ENCODE measurements at regions not wholly inside any gene's neighbourhood (a gene's known extent, or its start where the extent isn't known, plus 50 kb on each side); places are given as distances from the start of the nearest gene placed in this dataset.

- Histone ChIP-seq H2AFZ (ENCODE audit: low read depth, low read length) (no peak overlapping the region), H3K27ac (ENCODE audit: low read length) (no peak overlapping the region)
- no peak for ATAC-seq (ENCODE audit: insufficient read depth, low read depth)
Observed at GRCh38 chr14:56738020-56738419, 72.3 kb downstream of the OTX2 start.

GRCh38 chr14:56733396-56733795, 76.9 kb downstream of the OTX2 start:
- no peak overlapping the region for H3K4me2 ChIP-seq (ENCODE audit: insufficient read depth, low read length)
- DNase-seq, result no peak
- no peaks in the 10 kb centered on the region for H3K9me3 ChIP-seq (ENCODE audit: insufficient read depth, low read length, severe bottlenecking)
- H3K79me2 ChIP-seq (ENCODE audit: insufficient read depth, low read length), result no peaks in the 10 kb centered on the region
- H2AFZ ChIP-seq (ENCODE audit: low read depth, low read length), result no peak overlapping the region
- ATAC-seq (ENCODE audit: insufficient read depth, low read depth), result no peak
- H3K4me3 ChIP-seq (ENCODE audit: low read depth in 1 of 2, low read length in 2 of 2), result no peak overlapping the region
- H3K4me1 ChIP-seq (ENCODE audit: insufficient read depth, low read length), result no peaks in the 10 kb centered on the region
- H3K27ac ChIP-seq (ENCODE audit: low read length), result no peak overlapping the region
- no peak for TF ChIP-seq EZH2 (IDR thresholded peaks at IDR 0.05; ENCODE audit: borderline replicate concordance, low read depth, low read length, severe bottlenecking)
- TF ChIP-seq CTCF (IDR thresholded peaks at IDR 0.05; ENCODE audit: borderline replicate concordance, extremely low read depth, low read length, poor library complexity, severe bottlenecking), result no peak
- no peaks in the 10 kb centered on the region for H4K20me1 ChIP-seq (ENCODE audit: insufficient read depth, low read length)
- no peaks in the 10 kb centered on the region for H3K36me3 ChIP-seq (ENCODE audit: insufficient read depth, low read length)
- no peak overlapping the region for H3K9ac ChIP-seq (ENCODE audit: low read depth, low read length)
- H3K27me3 ChIP-seq (ENCODE audit: insufficient read depth, low read length, poor library complexity), result peaks cover 26% of the 10 kb centered on the region

More at GRCh38 chr14:56738020-56738419, 72.3 kb downstream of the OTX2 start:
- no peak overlapping the region for H3K4me3 ChIP-seq (ENCODE audit: low read depth in 1 of 2, low read length in 2 of 2)
- no peaks in the 10 kb centered on the region for H3K36me3 ChIP-seq (ENCODE audit: insufficient read depth, low read length)
- no peak overlapping the region for H3K9ac ChIP-seq (ENCODE audit: low read depth, low read length)
- H4K20me1 ChIP-seq (ENCODE audit: insufficient read depth, low read length), result no peaks in the 10 kb centered on the region
- H3K4me2 ChIP-seq (ENCODE audit: insufficient read depth, low read length), result no peak overlapping the region
- H3K79me2 ChIP-seq (ENCODE audit: insufficient read depth, low read length), result no peaks in the 10 kb centered on the region
- H3K27me3 ChIP-seq (ENCODE audit: insufficient read depth, low read length, poor library complexity), result peaks cover 19% of the 10 kb centered on the region
- H3K9me3 ChIP-seq (ENCODE audit: insufficient read depth, low read length, severe bottlenecking), result no peaks in the 10 kb centered on the region
- H3K4me1 ChIP-seq (ENCODE audit: insufficient read depth, low read length), result no peaks in the 10 kb centered on the region
- no peak for TF ChIP-seq CTCF (IDR thresholded peaks at IDR 0.05; ENCODE audit: borderline replicate concordance, extremely low read depth, low read length, poor library complexity, severe bottlenecking)
- no peak for TF ChIP-seq EZH2 (IDR thresholded peaks at IDR 0.05; ENCODE audit: borderline replicate concordance, low read depth, low read length, severe bottlenecking)
- no peak for DNase-seq

- Histone ChIP-seq H3K79me2 (ENCODE audit: insufficient read depth, low read length) (no peaks in the 10 kb centered on the region), H3K4me2 (ENCODE audit: insufficient read depth, low read length) (no peak overlapping the region), H3K9me3 (ENCODE audit: insufficient read depth, low read length, severe bottlenecking) (no peaks in the 10 kb centered on the region), H3K27ac (ENCODE audit: low read length) (no peak overlapping the region), H3K9ac (ENCODE audit: low read depth, low read length) (no peak overlapping the region), H4K20me1 (ENCODE audit: insufficient read depth, low read length) (no peaks in the 10 kb centered on the region), H3K4me3 (ENCODE audit: low read depth in 1 of 2, low read length in 2 of 2) (no peak overlapping the region), H3K4me1 (ENCODE audit: insufficient read depth, low read length) (no peaks in the 10 kb centered on the region), H2AFZ (ENCODE audit: low read depth, low read length) (no peak overlapping the region), H3K27me3 (ENCODE audit: insufficient read depth, low read length, poor library complexity) (peaks cover 24% of the 10 kb centered on the region), H3K36me3 (ENCODE audit: insufficient read depth, low read length) (no peaks in the 10 kb centered on the region)
- ATAC-seq (ENCODE audit: insufficient read depth, low read depth) (no peak), DNase-seq (no peak)
- TF ChIP-seq CTCF (IDR thresholded peaks at IDR 0.05; ENCODE audit: borderline replicate concordance, extremely low read depth, low read length, poor library complexity, severe bottlenecking) (no peak), EZH2 (IDR thresholded peaks at IDR 0.05; ENCODE audit: borderline replicate concordance, low read depth, low read length, severe bottlenecking) (no peak)
Observed at GRCh38 chr14:56731187-56731586, 79.1 kb downstream of the OTX2 start.
